WERI-Rb-1 (cell line): ENCODE measurements at regions not wholly inside any gene's neighbourhood (a gene's known extent, or its start where the extent isn't known, plus 50 kb on each side); places are given as distances from the start of the nearest gene placed in this dataset.
"Not testable (repeated sequence)": the region's sequence is repeated elsewhere in the genome, so short reads cannot be mapped to it uniquely, and the experiment has no call there.

Experiments used
- DNase-seq: peaks from one replicate; pipeline ENCODE4 v3.0.0-alpha.2; 2020
- H3K27ac ChIP-seq: fragments of 250-450 bp; sonication (Bioruptor Pico); 2 replicates; pipeline ENCODE4 v1.5.1; 2020; ENCODE audit warnings: mild to moderate bottlenecking, moderate library complexity
- H3K27me3 ChIP-seq: fragments of 250-450 bp; sonication (Bioruptor Pico); 2 replicates; pipeline ENCODE4 v1.5.1; 2021; ENCODE audit warnings: mild to moderate bottlenecking, low read depth, moderate library complexity; ENCODE audit not compliant: insufficient read depth, severe bottlenecking
- H3K36me3 ChIP-seq: fragments of 250-450 bp; sonication (Bioruptor Pico); 2 replicates; pipeline ENCODE4 v1.5.1; 2020; ENCODE audit warnings: mild to moderate bottlenecking, moderate library complexity
- H3K4me3 ChIP-seq: 2 replicates; pipeline ENCODE4 v1.5.1; 2011; ENCODE audit warnings: low read depth, mild to moderate bottlenecking, control low read depth, low read length
- H3K9me3 ChIP-seq: fragments of 250-450 bp; sonication (Bioruptor Pico); 2 replicates; pipeline ENCODE4 v1.5.1; 2021; ENCODE audit warnings: mild to moderate bottlenecking, moderate library complexity; ENCODE audit not compliant: severe bottlenecking
- TF ChIP-seq, protein P1 (sequence below): IDR thresholded peaks from 2 replicates; pipeline ENCODE4 v1.5.1; 2011; ENCODE audit warnings: low read depth, mild to moderate bottlenecking, control low read depth, inconsistent platforms, low read length

DNA sequence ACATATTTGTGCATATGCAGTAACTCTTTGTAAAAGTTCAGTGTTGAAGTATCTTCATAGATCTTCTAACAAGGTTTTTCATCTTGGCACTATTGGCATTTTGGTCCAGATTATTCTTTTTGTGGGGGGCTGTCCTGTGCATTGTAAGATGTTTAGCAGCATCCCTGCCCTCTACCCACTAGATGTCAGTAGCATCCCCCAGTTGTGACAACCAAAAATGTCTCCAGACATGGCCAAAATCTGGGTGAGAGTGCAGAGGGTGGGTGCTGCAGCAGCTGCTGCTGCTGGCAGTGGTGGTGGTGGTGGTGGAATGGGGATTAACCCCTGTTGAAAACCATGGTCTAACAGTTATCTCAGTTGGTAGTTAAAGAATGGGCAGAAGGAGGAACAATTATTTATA, 370.0 kb downstream of the GPAT3 start:
- no peak overlapping the region for H3K4me3 ChIP-seq
- H3K27ac ChIP-seq: no peak overlapping the region
- no peaks in the 10 kb centered on the region for H3K9me3 ChIP-seq
- TF ChIP-seq, protein P1, sequence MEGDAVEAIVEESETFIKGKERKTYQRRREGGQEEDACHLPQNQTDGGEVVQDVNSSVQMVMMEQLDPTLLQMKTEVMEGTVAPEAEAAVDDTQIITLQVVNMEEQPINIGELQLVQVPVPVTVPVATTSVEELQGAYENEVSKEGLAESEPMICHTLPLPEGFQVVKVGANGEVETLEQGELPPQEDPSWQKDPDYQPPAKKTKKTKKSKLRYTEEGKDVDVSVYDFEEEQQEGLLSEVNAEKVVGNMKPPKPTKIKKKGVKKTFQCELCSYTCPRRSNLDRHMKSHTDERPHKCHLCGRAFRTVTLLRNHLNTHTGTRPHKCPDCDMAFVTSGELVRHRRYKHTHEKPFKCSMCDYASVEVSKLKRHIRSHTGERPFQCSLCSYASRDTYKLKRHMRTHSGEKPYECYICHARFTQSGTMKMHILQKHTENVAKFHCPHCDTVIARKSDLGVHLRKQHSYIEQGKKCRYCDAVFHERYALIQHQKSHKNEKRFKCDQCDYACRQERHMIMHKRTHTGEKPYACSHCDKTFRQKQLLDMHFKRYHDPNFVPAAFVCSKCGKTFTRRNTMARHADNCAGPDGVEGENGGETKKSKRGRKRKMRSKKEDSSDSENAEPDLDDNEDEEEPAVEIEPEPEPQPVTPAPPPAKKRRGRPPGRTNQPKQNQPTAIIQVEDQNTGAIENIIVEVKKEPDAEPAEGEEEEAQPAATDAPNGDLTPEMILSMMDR: peak; percentile 71
- no peaks in the 10 kb centered on the region for H3K27me3 ChIP-seq
- DNase-seq: peak; percentile 53
- H3K36me3 ChIP-seq: no peaks in the 10 kb centered on the region

DNA sequence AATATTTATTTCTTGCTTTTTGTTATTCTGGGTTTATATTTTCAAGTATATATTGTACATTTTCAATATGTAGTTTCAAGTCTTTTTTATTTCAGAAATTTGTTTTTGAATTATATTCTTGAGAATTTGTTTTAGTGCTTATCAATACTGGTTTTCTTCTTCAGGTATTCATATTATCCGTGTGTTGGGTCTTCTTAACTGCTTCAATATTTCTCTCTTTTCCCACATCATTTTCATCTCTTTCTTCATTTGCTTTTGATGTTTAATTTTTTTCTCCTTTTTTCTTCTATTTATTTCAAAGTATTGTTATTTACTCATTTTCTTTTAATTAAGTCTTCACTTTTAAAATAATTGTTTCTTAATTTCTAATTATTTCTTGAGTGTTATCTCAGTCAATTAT, 367.8 kb downstream of the GPAT3 start:
- not testable (repeated sequence) for H3K9me3 ChIP-seq, DNase-seq, H3K27ac ChIP-seq, H3K36me3 ChIP-seq, H3K4me3 ChIP-seq, H3K27me3 ChIP-seq

DNA sequence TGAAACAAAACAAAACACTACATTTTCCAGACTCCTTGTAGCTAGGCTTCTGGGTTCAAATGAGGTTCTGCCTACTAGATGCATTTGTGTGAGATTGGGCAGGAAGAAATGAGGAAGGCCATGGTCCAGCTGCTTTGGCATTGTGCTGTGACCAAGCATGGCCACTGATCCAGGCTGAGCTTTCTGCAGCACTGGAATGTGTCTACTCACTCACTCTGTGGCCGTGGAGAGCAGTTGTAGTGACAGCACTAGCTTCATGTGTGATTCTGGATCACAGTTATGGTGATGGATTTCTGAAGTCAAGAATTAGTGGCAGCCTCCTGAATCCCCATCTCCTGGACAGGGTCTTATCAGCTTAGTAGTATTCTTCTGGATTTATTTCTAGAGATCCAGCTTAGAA, 358.9 kb downstream of the GPAT3 start:
- Histone ChIP-seq H3K36me3 (no peaks in the 10 kb centered on the region), H3K9me3 (no peaks in the 10 kb centered on the region), H3K27ac (no peak overlapping the region), H3K27me3 (no peaks in the 10 kb centered on the region), H3K4me3 (no peak overlapping the region)
- TF ChIP-seq, protein P1: no peak
- peak; percentile 59 for DNase-seq

DNA sequence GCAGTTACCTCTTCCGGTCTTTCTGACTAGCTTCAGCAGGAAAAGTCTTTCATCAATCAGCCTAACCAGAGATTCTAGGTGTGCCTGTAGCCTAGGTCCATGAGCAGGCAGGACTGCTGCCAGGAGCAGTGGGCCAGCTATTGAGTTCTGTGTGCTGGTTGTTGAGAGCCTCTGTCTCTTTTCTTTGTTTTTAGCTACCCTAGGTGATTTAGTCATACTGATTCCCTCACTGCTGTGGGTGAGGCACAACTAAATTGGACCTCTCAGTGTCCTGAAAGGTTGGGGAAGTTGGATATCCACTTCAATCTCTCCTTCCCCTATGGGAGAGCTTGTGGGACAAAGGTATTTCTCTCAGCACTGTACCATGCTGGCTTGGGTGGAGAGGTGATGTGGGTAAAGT, 354.9 kb downstream of the GPAT3 start:
- H3K27me3 ChIP-seq: no peaks in the 10 kb centered on the region
- H3K27ac ChIP-seq: no peak overlapping the region
- DNase-seq: no peak
- no peak overlapping the region for H3K4me3 ChIP-seq
- H3K36me3 ChIP-seq: no peaks in the 10 kb centered on the region
- TF ChIP-seq, protein P1: no peak
- H3K9me3 ChIP-seq: no peaks in the 10 kb centered on the region

DNA sequence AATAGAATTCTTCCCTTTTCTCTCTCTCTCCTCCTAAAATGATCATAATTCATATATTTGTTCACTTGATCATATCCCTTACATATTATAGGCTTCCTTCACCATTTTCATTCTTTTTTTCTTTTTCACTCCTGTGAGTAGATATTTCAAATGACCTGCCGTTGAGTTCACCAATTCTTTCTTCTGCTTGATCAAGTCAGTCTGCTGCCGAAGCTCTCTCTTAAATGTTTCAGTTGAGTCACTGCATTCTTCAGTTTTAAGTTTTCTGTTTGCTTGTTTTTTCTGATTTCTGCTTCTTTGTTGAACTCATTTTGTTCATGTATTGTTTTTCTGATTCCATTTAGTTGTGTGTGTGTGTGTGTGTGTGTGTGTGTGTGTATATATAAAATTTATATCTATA, 354.3 kb downstream of the GPAT3 start:
- no peaks in the 10 kb centered on the region for H3K36me3 ChIP-seq
- no peaks in the 10 kb centered on the region for H3K27me3 ChIP-seq
- no peak overlapping the region for H3K4me3 ChIP-seq
- DNase-seq: no peak
- TF ChIP-seq, protein P1: no peak
- no peak overlapping the region for H3K27ac ChIP-seq
- no peaks in the 10 kb centered on the region for H3K9me3 ChIP-seq

DNA sequence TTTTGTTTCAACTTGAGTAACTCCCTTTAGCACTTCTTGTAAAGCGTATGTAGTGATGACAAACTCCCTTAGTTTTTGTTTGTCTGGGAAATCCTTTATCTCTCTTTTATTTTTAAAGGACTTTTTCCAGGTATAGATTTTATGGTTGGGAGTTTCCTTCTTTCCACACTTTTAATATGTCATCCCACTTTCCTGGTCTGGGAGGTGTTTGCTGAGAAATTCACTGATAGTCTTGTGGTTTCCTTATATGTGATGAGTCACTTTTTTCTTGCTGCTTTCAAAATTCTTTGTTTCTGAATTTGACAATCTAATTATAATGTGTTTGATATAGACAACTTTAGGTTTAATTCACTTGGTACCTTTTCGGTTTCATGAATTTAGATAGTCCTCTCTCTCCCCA, 353.9 kb downstream of the GPAT3 start:
- no peaks in the 10 kb centered on the region for H3K9me3 ChIP-seq
- H3K4me3 ChIP-seq: no peak overlapping the region
- no peaks in the 10 kb centered on the region for H3K27me3 ChIP-seq
- TF ChIP-seq, protein P1: no peak
- no peak overlapping the region for H3K27ac ChIP-seq
- no peak for DNase-seq
- H3K36me3 ChIP-seq: no peaks in the 10 kb centered on the region
